Effector memory CD4-positive, alpha-beta T cell (primary cell): ENCODE measurements at regions not wholly inside any gene's neighbourhood (a gene's known extent, or its start where the extent isn't known, plus 50 kb on each side); places are given as distances from the start of the nearest gene placed in this dataset.

Experiments used
- DNase-seq, 3 donors: peaks; one replicate each; pipeline ENCODE4 v3.0.0-alpha.2; 2020
- H3K27ac ChIP-seq: 2 replicates; pipeline ENCODE4 v1.7.0; 2013; ENCODE audit warnings: mild to moderate bottlenecking, low read length, moderate library complexity; ENCODE audit not compliant: insufficient read depth, poor library complexity, severe bottlenecking
- H3K27me3 ChIP-seq: replicated peaks from 2 replicates; pipeline ENCODE4 v1.7.0; 2013; ENCODE audit warnings: mild to moderate bottlenecking, low read length; ENCODE audit not compliant: insufficient read depth, control insufficient read depth, poor library complexity, severe bottlenecking
- H3K36me3 ChIP-seq: 2 replicates; pipeline ENCODE4 v1.7.0; 2013; ENCODE audit warnings: mild to moderate bottlenecking, low read length, moderate library complexity; ENCODE audit not compliant: control insufficient read depth, insufficient read depth
- H3K4me1 ChIP-seq: 2 replicates; pipeline ENCODE4 v1.7.0; 2013; ENCODE audit warnings: low read length, mild to moderate bottlenecking; ENCODE audit not compliant: control insufficient read depth, insufficient read depth, poor library complexity, severe bottlenecking
- H3K4me3 ChIP-seq: 2 replicates; pipeline ENCODE4 v1.7.0; 2013; ENCODE audit warnings: low read length, low read depth, mild to moderate bottlenecking; ENCODE audit not compliant: insufficient read depth, poor library complexity, severe bottlenecking
- H3K9me3 ChIP-seq: 2 replicates; pipeline ENCODE4 v1.7.0; 2013; ENCODE audit warnings: mild to moderate bottlenecking, low read length, moderate library complexity; ENCODE audit not compliant: control insufficient read depth

DNA sequence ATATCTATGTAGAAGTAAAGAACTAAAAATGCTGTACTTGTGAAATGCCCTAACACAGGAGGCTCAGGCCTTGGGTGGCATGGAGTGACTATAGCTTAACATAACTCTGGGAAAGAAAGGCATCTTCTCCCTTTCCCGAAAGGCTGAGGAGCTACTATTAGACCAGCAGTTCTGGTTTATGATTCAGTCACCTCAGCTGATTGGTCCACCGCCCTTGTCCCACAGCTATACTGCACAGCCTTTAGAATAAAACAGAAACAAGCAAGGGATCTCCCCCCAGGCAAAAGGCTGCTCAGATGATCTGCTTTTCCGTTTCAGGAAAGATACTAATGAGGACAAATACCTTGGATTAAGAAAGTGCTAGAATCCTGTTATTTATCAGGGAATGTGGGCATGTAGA lies 171.3 kb downstream of the SNCA start:
- Histone ChIP-seq H3K9me3 (no peaks in the 10 kb centered on the region), H3K36me3 (no peaks in the 10 kb centered on the region), H3K27ac (no peak overlapping the region), H3K27me3 (no peaks in the 10 kb centered on the region), H3K4me3 (no peak overlapping the region), H3K4me1 (no peaks in the 10 kb centered on the region)
- no peak for DNase-seq

GRCh38 chr4:89664521-89664920 lies 172.4 kb downstream of the SNCA start:
- H3K27me3 ChIP-seq = no peaks in the 10 kb centered on the region
- H3K9me3 ChIP-seq = no peaks in the 10 kb centered on the region
- DNase-seq = no peak
- H3K27ac ChIP-seq = no peak overlapping the region
- H3K4me1 ChIP-seq = no peaks in the 10 kb centered on the region
- H3K36me3 ChIP-seq = no peaks in the 10 kb centered on the region
- H3K4me3 ChIP-seq = no peak overlapping the region

DNA sequence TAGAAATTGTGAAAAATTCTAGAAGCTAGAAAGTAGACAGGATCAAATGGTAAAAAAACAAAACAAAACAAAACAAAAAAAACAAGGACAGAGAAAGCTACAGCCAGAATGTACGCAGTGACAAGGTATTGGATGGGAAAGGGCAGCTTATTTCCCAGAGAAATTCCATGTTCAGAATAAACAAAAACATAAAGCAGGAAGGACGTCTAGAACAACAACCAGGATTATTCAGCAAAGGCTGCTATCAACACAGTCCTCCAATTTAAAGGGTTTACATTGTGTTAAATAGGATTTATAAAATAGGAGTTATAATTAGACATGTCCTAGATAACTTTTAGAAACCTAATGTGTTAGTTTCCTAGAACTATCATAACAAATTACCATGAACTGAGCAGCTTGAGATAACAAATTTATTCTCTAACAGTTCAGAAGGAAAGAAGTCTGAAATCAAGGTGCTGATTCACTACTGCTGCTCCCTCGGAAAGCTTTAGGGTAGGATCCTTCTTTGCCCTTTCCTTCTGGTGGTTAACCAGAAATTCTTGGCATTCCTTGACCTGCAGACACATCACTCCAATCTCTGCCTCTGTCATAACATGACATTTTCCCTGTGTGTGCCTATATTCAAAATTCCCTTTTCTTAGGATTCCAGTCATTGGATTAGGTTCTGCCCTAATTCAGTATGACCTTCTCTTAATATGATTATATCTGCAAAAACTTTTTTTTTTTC lies 175.6 kb downstream of the SNCA start:
- H3K27ac ChIP-seq = no peak overlapping the region
- DNase-seq = no peak
- H3K4me1 ChIP-seq = no peaks in the 10 kb centered on the region
- no peaks in the 10 kb centered on the region for H3K36me3 ChIP-seq
- H3K4me3 ChIP-seq = no peak overlapping the region
- no peaks in the 10 kb centered on the region for H3K27me3 ChIP-seq
- no peaks in the 10 kb centered on the region for H3K9me3 ChIP-seq

- Histone ChIP-seq H3K4me1 (no peaks in the 10 kb centered on the region), H3K27me3 (no peaks in the 10 kb centered on the region), H3K36me3 (no peaks in the 10 kb centered on the region), H3K4me3 (no peak overlapping the region), H3K27ac (no peak overlapping the region), H3K9me3 (no peaks in the 10 kb centered on the region)
- no peak for DNase-seq
Observed at GRCh38 chr4:89660444-89661172, 176.4 kb downstream of the SNCA start.

GRCh38 chr4:89658701-89659024 lies 178.3 kb downstream of the SNCA start:
- DNase-seq = no peak

GRCh38 chr4:89657931-89658700 lies 178.8 kb downstream of the SNCA start:
- Histone ChIP-seq H3K9me3 (no peaks in the 10 kb centered on the region), H3K4me1 (no peaks in the 10 kb centered on the region), H3K4me3 (no peak overlapping the region), H3K27me3 (no peaks in the 10 kb centered on the region), H3K27ac (no peak overlapping the region), H3K36me3 (no peaks in the 10 kb centered on the region)
- DNase-seq = no peak

More at GRCh38 chr4:89658701-89659024, 178.3 kb downstream of the SNCA start:
- Histone ChIP-seq H3K27me3 (no peaks in the 10 kb centered on the region), H3K36me3 (no peaks in the 10 kb centered on the region), H3K9me3 (no peaks in the 10 kb centered on the region), H3K27ac (no peak overlapping the region), H3K4me1 (no peaks in the 10 kb centered on the region), H3K4me3 (no peak overlapping the region)

DNA sequence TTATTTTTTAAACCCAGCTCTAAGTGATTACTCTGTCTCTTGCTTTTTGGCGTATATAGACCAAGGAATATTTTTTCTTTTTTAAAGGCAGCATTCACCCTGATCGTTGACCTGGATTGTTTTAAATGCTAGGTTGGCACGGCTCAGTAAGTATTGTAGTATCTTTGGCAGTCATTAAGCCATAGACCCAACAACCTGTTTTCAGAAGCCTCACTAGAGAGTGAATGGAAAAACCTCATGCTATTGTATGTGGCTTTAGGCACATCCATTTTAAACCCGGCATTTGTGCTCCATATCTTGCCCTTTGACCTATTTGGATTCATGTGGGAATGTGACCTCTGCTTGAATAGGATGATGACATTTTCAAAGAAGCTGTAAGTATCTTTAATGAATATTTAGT lies 183.9 kb downstream of the SNCA start:
- H3K4me1 ChIP-seq = no peaks in the 10 kb centered on the region
- H3K27ac ChIP-seq = no peak overlapping the region
- H3K36me3 ChIP-seq = no peaks in the 10 kb centered on the region
- H3K4me3 ChIP-seq = no peak overlapping the region
- no peak for DNase-seq
- no peaks in the 10 kb centered on the region for H3K9me3 ChIP-seq
- no peaks in the 10 kb centered on the region for H3K27me3 ChIP-seq

GRCh38 chr4:89645482-89645881 lies 191.5 kb downstream of the SNCA start:
- H3K9me3 ChIP-seq = no peaks in the 10 kb centered on the region
- no peak for DNase-seq
- H3K36me3 ChIP-seq = no peaks in the 10 kb centered on the region
- H3K27me3 ChIP-seq = no peaks in the 10 kb centered on the region
- no peaks in the 10 kb centered on the region for H3K4me1 ChIP-seq
- H3K4me3 ChIP-seq = no peak overlapping the region
- no peak overlapping the region for H3K27ac ChIP-seq

GRCh38 chr4:89641367-89641687 lies 195.6 kb downstream of the SNCA start:
- DNase-seq = no peak
- Histone ChIP-seq H3K36me3 (no peaks in the 10 kb centered on the region), H3K4me3 (no peak overlapping the region), H3K27ac (no peak overlapping the region), H3K27me3 (no peaks in the 10 kb centered on the region), H3K4me1 (no peaks in the 10 kb centered on the region), H3K9me3 (no peaks in the 10 kb centered on the region)
